ENCODE measurements at regions not wholly inside any gene's neighbourhood (a gene's known extent, or its start where the extent isn't known, plus 50 kb on each side); places are given as distances from the start of the nearest gene placed in this dataset.

DNA sequence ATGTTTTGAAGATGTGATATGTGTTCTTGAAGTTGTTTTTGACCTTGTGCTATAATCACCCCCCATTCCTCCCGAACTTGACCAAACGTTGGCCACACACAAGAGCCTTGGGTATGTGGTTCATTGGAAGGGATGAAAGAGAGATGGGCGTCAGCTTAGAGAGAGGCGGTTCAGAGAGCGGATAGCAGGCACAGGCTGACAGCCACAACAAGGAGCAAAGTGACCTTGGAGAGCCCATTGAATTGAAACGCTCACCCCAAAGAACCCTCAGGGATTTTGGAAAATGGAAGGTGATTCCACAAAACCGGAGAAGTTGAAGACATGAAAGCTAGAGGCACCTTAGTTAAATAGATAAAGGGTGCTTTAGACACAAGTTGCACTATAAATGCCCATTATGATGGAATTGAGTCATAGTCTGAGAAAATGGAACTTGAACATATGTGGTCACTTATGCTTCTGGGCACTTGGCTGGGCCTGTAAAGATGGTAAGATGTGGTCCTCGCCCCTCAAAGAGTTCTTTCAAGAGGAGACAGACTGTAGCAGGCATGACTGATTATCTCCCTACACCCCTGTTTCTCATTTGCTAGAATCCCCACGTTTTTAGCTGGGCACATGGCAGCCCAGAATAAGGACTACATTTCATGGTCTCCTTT is 188.5 kb upstream of the HAAO start:
- POLR2A ChIA-PET (ENCODE audit: unreplicated experiment), result no interaction called here
- TF ChIP-seq EZH2 (IDR thresholded peaks at IDR 0.05; ENCODE audit: low read depth), result no peak
- TF ChIP-seq, protein P1, sequence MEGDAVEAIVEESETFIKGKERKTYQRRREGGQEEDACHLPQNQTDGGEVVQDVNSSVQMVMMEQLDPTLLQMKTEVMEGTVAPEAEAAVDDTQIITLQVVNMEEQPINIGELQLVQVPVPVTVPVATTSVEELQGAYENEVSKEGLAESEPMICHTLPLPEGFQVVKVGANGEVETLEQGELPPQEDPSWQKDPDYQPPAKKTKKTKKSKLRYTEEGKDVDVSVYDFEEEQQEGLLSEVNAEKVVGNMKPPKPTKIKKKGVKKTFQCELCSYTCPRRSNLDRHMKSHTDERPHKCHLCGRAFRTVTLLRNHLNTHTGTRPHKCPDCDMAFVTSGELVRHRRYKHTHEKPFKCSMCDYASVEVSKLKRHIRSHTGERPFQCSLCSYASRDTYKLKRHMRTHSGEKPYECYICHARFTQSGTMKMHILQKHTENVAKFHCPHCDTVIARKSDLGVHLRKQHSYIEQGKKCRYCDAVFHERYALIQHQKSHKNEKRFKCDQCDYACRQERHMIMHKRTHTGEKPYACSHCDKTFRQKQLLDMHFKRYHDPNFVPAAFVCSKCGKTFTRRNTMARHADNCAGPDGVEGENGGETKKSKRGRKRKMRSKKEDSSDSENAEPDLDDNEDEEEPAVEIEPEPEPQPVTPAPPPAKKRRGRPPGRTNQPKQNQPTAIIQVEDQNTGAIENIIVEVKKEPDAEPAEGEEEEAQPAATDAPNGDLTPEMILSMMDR (conservative IDR thresholded peaks at IDR 0.05), result no peak
- CTCF ChIA-PET, result no interaction called here
- Histone ChIP-seq H3K27ac (no peak overlapping the region), H3K36me3 (ENCODE audit: low read depth) (no peaks in the 10 kb centered on the region), H3K27me3 (ENCODE audit: insufficient read depth, low read depth) (no peaks in the 10 kb centered on the region), H3K4me3 (no peak overlapping the region), H2AFZ (no peak overlapping the region), H3K9me2 (ENCODE audit: insufficient read depth) (no peaks in the 10 kb centered on the region), H3K79me2 (ENCODE audit: low read depth) (no peaks in the 10 kb centered on the region), H4K20me1 (ENCODE audit: insufficient read depth) (no peaks in the 10 kb centered on the region), H3K4me2 (no peak overlapping the region), H3K9me3 (ENCODE audit: insufficient read depth, low read depth) (no peaks in the 10 kb centered on the region), H3F3A (ENCODE audit: insufficient read depth, low read depth) (peaks cover 10% of the 10 kb centered on the region), H3K4me1 (replicated peaks; ENCODE audit: insufficient read depth) (peaks cover 6% of the 10 kb centered on the region)
- intact Hi-C loops (cut with micrococcal nuclease; ENCODE audit: unreplicated experiment), result no loop called here
- no peak for DNase-seq
- no TSS peak for BruUV-seq (replicated peaks)

DNA sequence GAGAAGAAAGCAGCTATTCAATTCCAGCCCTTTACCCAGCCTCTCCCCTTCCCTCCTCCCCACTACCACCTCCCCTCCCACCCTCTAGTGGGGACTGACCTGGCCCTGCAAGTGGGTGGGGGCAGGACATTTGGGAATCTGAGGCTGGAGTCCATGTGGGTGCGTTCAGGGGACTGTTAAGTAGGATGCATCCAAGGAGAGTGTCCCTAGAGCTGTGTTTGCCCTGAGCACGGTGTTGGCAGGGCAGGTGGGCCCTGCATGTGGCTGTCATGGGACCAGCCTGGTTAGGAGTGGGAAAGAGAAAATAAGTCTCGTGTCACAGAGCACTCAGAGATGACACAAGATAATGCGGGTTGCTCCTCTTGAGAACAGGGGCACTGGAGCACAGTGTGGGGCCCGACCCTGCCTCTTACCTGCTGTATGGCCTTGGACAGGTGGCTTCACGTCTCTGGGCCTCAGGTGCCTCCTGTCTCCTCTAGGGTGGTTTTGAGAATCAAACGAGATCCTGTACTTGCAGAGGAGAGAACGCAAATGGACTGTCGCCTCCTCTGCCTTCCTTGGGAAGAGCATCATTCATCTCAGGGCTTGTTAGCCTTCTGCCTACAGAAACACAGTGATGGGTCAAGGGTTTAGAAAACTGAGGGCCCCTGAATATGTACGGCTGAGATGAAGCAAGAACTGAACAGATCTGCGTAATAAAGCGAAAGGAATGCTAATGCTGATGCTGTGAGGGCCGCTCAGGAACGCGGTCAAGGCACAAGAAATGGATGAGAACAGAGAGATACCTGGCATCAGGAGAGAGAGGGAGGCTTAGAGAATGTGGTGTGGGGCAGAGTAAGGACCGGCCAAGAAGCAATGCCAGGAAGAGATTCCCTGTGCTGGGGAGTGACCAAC is 187.7 kb upstream of the HAAO start:
- no peak for DNase-seq
- no peaks in the 10 kb centered on the region for H3K27me3 ChIP-seq (ENCODE audit: insufficient read depth, low read depth)
- no peaks in the 10 kb centered on the region for H3K79me2 ChIP-seq (ENCODE audit: low read depth)
- peaks cover 2% of the 10 kb centered on the region; the same call in 1 of the 2 replicates for H3F3A ChIP-seq (ENCODE audit: insufficient read depth, low read depth)
- intact Hi-C loops (cut with micrococcal nuclease; ENCODE audit: unreplicated experiment), result loop anchor here (5.0 to 10.0 kb wide), 3 partner anchors 42 to 505 kb away; no protein-coding TSS in a partner anchor
- H3K27ac ChIP-seq, result no peak overlapping the region
- no peaks in the 10 kb centered on the region for H4K20me1 ChIP-seq (ENCODE audit: insufficient read depth)
- POLR2A ChIA-PET (ENCODE audit: unreplicated experiment), result no interaction called here
- no peak for TF ChIP-seq EZH2 (IDR thresholded peaks at IDR 0.05; ENCODE audit: low read depth)
- TF ChIP-seq, protein P1 (conservative IDR thresholded peaks at IDR 0.05), result no peak
- no peak overlapping the region for H2AFZ ChIP-seq
- no TSS peak for BruUV-seq (replicated peaks)
- H3K4me2 ChIP-seq, result no peak overlapping the region
- no peak overlapping the region for H3K4me3 ChIP-seq
- H3K36me3 ChIP-seq (ENCODE audit: low read depth), result no peaks in the 10 kb centered on the region
- CTCF ChIA-PET, result no interaction called here
- no peaks in the 10 kb centered on the region for H3K9me2 ChIP-seq (ENCODE audit: insufficient read depth)
- no peaks in the 10 kb centered on the region for H3K9me3 ChIP-seq (ENCODE audit: insufficient read depth, low read depth)
- H3K4me1 ChIP-seq (replicated peaks; ENCODE audit: insufficient read depth), result peaks cover 5% of the 10 kb centered on the region; the same call in 1 of the 2 replicates

DNA sequence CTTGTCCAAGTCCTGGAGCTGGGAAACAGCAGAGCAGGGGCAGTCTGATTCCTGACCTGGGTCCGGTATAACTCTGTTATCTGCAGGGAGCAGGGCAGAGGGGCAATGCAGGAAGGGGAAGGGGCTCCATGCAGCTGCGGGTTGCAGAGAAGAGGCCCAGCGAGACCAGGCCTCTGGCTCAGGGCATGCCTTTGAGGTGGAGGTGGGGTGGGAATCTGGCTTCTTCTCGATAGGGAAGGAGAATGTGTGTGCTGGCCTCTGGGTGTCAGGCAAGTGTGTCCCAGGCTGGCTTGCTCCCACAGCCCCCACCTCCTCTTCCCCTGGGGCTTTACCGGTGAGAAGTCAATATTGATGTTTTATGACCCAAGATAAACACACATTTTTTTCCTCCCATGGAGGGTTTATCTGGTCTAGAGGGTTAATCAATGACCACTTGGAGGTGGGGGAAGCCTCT is 187.1 kb upstream of the HAAO start:
- no peaks in the 10 kb centered on the region for H3K9me2 ChIP-seq (ENCODE audit: insufficient read depth)
- no peaks in the 10 kb centered on the region for H3K79me2 ChIP-seq (ENCODE audit: low read depth)
- H4K20me1 ChIP-seq (ENCODE audit: insufficient read depth), result no peaks in the 10 kb centered on the region
- H3F3A ChIP-seq (ENCODE audit: insufficient read depth, low read depth), result no peaks in the 10 kb centered on the region
- no peak for DNase-seq
- H2AFZ ChIP-seq, result no peak overlapping the region
- TF ChIP-seq EZH2 (IDR thresholded peaks at IDR 0.05; ENCODE audit: low read depth), result no peak
- TF ChIP-seq, protein P1 (conservative IDR thresholded peaks at IDR 0.05), result no peak
- peaks cover 10% of the 10 kb centered on the region for H3K4me1 ChIP-seq (replicated peaks; ENCODE audit: insufficient read depth)
- ChIA-PET CTCF (no interaction called here), POLR2A (ENCODE audit: unreplicated experiment) (interaction anchor here (0.6 kb wide), 1 partner anchor 29 kb away, joined by 16 read pairs; no protein-coding TSS in a partner anchor)
- no peak overlapping the region for H3K27ac ChIP-seq
- no peaks in the 10 kb centered on the region for H3K9me3 ChIP-seq (ENCODE audit: insufficient read depth, low read depth)
- no peaks in the 10 kb centered on the region for H3K27me3 ChIP-seq (ENCODE audit: insufficient read depth, low read depth)
- no peak overlapping the region for H3K4me3 ChIP-seq
- BruUV-seq (replicated peaks), result no TSS peak
- intact Hi-C loops (cut with micrococcal nuclease; ENCODE audit: unreplicated experiment), result loop anchor here (5.0 to 10.0 kb wide), 3 partner anchors 43 to 505 kb away; no protein-coding TSS in a partner anchor
- no peaks in the 10 kb centered on the region for H3K36me3 ChIP-seq (ENCODE audit: low read depth)
- H3K4me2 ChIP-seq, result no peak overlapping the region

Measured in PC-9 (cell line).